GM12878 (cell line): ENCODE measurements at regions not wholly inside any gene's neighbourhood (a gene's known extent, or its start where the extent isn't known, plus 50 kb on each side); places are given as distances from the start of the nearest gene placed in this dataset.

Experiments
- ATAC-seq: fragments of 200-7000 bp; cut with Tn5 transposase; 3 replicates; pipeline ENCODE4 v1.9.1; 2020; ENCODE audit warnings: mild to moderate bottlenecking, moderate library complexity
- BruUV-seq: library from RNA; stranded (reverse); fragments of 400-500 nt; replicated peaks from 2 replicates; lab custom pipeline; 2021; lab: Mats Ljungman, UMichigan
- CTCF ChIA-PET: fragments of 300-600 bp; sonication (Branson Sonifier 250); formaldehyde crosslinking; extraction: SDS; loops from one replicate; lab custom pipeline; 2021; ENCODE audit warnings: inconsistent platforms; lab: Yijun Ruan, JAX
- POLR2A ChIA-PET: fragments of 350-600 bp; formaldehyde crosslinking; extraction: SDS; loops from one replicate; lab custom pipeline; 2021; ENCODE audit warnings: inconsistent platforms; lab: Charles Lee
- RAD21 ChIA-PET: fragments of 300-600 bp; sonication (Branson Sonifier 250); formaldehyde crosslinking; loops from one replicate; lab custom pipeline; 2023; ENCODE audit warnings: antibody characterized with exemption; ENCODE audit not compliant: unreplicated experiment; lab: Charles Lee
- SMC1A ChIA-PET: fragments of 300-600 bp; sonication (Branson Sonifier 250); formaldehyde crosslinking; loops from one replicate; lab custom pipeline; 2023; ENCODE audit not compliant: unreplicated experiment, uncharacterized antibody; lab: Charles Lee
- DNase-seq: peaks from one replicate; pipeline ENCODE4 v3.0.0-alpha.2; 2011; ENCODE audit warnings: low read depth, low spot score
- FAIRE-seq: peaks from 3 replicates; lab custom pipeline; 2011; peaks lifted over from hg19 to GRCh38; lab: Jason Lieb, UNC
- H2AFZ ChIP-seq: 2 replicates; pipeline ENCODE4 v1.6.0; 2011; ENCODE audit warnings: low read depth, low read length, control low read depth; ENCODE audit not compliant: control insufficient read depth
- H3K27ac ChIP-seq: 2 replicates; pipeline ENCODE4 v1.5.1; 2011; ENCODE audit warnings: control low read depth; ENCODE audit not compliant: control insufficient read depth, insufficient read depth
- H3K27me3 ChIP-seq, 2 experiments: replicated peaks in 1 of 2; 2 replicates each; pipeline versions ENCODE4 v1.6.0 to v1.6.1; 2011; ENCODE audit warnings: low read length in 1 of 2; ENCODE audit not compliant: control insufficient read depth in 2 of 2, insufficient read depth in 2 of 2
- H3K36me3 ChIP-seq, 2 experiments: 2 replicates each; pipeline ENCODE4 v1.5.1; 2011; ENCODE audit warnings: low read length in 1 of 2; ENCODE audit not compliant: control insufficient read depth in 2 of 2, insufficient read depth in 2 of 2
- H3K4me1 ChIP-seq: 2 replicates; pipeline ENCODE4 v1.6.1; 2011; ENCODE audit warnings: mild to moderate bottlenecking, low read length, moderate library complexity, mixed read lengths; ENCODE audit not compliant: control insufficient read depth, insufficient read depth
- H3K4me2 ChIP-seq: 2 replicates; pipeline ENCODE4 v1.6.0; 2011; ENCODE audit warnings: control low read depth; ENCODE audit not compliant: control insufficient read depth, insufficient read depth
- H3K4me3 ChIP-seq: fragments of 200-600 bp; sonication (generic); 2 replicates; pipeline ENCODE4 v1.5.1; 2016
- H3K79me2 ChIP-seq: 2 replicates; pipeline ENCODE4 v1.6.0; 2011; ENCODE audit warnings: low read length; ENCODE audit not compliant: control insufficient read depth, insufficient read depth
- H3K9ac ChIP-seq: 2 replicates; pipeline ENCODE4 v1.8.0; 2011; ENCODE audit warnings: low read length, control low read depth, mixed read lengths; ENCODE audit not compliant: control insufficient read depth, insufficient read depth
- H3K9me3 ChIP-seq: replicated peaks from 3 replicates; pipeline ENCODE4 v1.5.1; 2011; ENCODE audit warnings: mild to moderate bottlenecking, low read length; ENCODE audit not compliant: control insufficient read depth, insufficient read depth
- H4K20me1 ChIP-seq: 2 replicates; pipeline ENCODE4 v1.6.0; 2011; ENCODE audit not compliant: control insufficient read depth, insufficient read depth
- E2F8 ChIP-seq: fragments of 450-650 bp; IDR thresholded peaks from 2 replicates; pipeline ENCODE4 v1.6.1; 2018; ENCODE audit warnings: mild to moderate bottlenecking, low read depth, moderate library complexity; ENCODE audit not compliant: partially characterized antibody
- ETV6 ChIP-seq, 2 experiments: fragments of 450-650 bp in 1 of 2; IDR thresholded peaks in 1 of 2; conservative IDR thresholded peaks in 1 of 2; 2 replicates each; pipeline ENCODE4 v1.6.1; 2014; ENCODE audit warnings: antibody characterized with exemption in 1 of 2, borderline replicate concordance in 1 of 2, low read depth in 1 of 2, mild to moderate bottlenecking in 1 of 2, moderate library complexity in 1 of 2
- IKZF2 ChIP-seq, 2 experiments: fragments of 450-650 bp; IDR thresholded peaks; 2 replicates each; pipeline ENCODE4 v1.6.1; 2017; ENCODE audit warnings: mild to moderate bottlenecking in 2 of 2, moderate library complexity in 2 of 2
- POLR2AphosphoS2 ChIP-seq: IDR thresholded peaks from 2 replicates; pipeline ENCODE4 v1.6.1; 2011; ENCODE audit warnings: low read depth, mild to moderate bottlenecking, low read length, improper control_type of control experiment, moderate library complexity
- WGBS: methylation state at CpG from one replicate; pipeline ENCODE4 v1.1.6; 2016; ENCODE audit warnings: low lambda C conversion rate; ENCODE audit not compliant: insufficient replicate concordance, insufficient coverage; ENCODE audit errors: missing lambda C conversion rate; 5-methylcytosine and 5-hydroxymethylcytosine counted together
- in situ Hi-C: fragments of 300-500 bp; cut with MboI; formaldehyde crosslinking; loops from 9 replicates; pipeline ENCODE4 v1.14.3; 2018; ENCODE audit warnings: mixed read lengths
- intact Hi-C: fragments of 100-400 bp; cut with micrococcal nuclease; formaldehyde crosslinking; loops from one replicate; pipeline ENCODE4 v1.14.2; 2022; ENCODE audit not compliant: unreplicated experiment

DNA sequence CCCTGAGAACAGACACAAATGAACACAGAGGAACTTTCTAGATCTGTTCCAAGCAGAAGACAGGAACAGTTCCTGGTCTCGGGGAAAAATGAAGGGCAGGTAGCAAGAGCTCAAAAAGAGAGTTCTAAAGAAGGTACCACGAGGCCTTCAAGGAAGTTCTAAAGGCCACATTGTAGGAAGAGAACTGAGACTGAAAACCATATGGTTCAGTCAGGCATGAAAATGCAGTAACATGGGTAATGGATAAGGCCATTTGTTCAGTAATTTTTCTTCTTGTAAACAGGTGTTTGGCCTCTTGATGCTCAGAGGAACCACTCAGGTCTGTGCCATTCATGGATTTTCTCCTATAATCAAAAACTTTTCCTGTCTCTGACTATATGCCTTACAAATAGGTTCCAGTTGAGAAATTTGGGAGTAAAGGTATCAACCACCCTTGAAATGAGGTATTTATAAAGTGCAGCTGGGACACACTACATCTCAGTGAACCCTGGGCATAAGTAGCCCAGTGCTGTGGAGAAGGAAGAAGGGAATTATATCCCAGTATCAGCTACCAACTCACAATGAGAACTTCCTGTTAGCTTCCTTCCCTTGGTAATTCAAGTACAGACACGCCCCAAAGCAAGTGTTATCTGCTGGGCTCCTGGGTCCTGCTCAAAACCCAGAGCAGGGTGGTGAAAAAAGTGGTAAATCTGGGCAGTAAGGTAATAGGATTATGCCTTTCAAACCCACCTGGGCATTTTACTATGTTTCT lies 277.9 kb downstream of the KLHL13 start:
- ChIA-PET CTCF (no interaction called here), POLR2A (no interaction called here)
- FAIRE-seq, result no peak

More for the DNA sequence above, 277.9 kb downstream of the KLHL13 start:
- Histone ChIP-seq H3K4me2 (no peak overlapping the region), H3K9ac (no peak overlapping the region), H3K27ac (no peak overlapping the region), H3K9me3 (no peaks in the 10 kb centered on the region), H2AFZ (no peak overlapping the region), H4K20me1 (no peaks in the 10 kb centered on the region), H3K27me3 (no peaks in the 10 kb centered on the region), H3K4me1 (no peaks in the 10 kb centered on the region), H3K36me3 (no peaks in the 10 kb centered on the region), H3K4me3 (no peak overlapping the region), H3K79me2 (no peaks in the 10 kb centered on the region)
- 0% methylated on average over 3 of the region's 3 CpGs for WGBS
- no TSS peak for BruUV-seq
- ATAC-seq (no peak), DNase-seq (no peak)
- RAD21 ChIA-PET, result no interaction called here
- intact Hi-C loops (no loop called here), in situ Hi-C loops (no loop called here)
- SMC1A ChIA-PET, result no interaction called here
- TF ChIP-seq POLR2AphosphoS2, result no peak
- TF ChIP-seq E2F8, result no peak
- TF ChIP-seq ETV6 (conservative IDR thresholded peaks at IDR 0.05 in 1 of 2, IDR thresholded peaks at IDR 0.05 in 1 of 2; ENCODE audit: borderline replicate concordance in 1 of 2, low read depth in 1 of 2), result no peak
- no peak for TF ChIP-seq IKZF2 (IDR thresholded peaks at IDR 0.05)
